Stimulated activated CD4-positive, alpha-beta T cell treated with anti-CD3 and anti-CD28 coated beads, Interleukin-12 subunit alpha, Interleukin-12 subunit beta, amount 100 ng/mL, for 24 hours (primary cell): ENCODE measurements at regions not wholly inside any gene's neighbourhood (a gene's known extent, or its start where the extent isn't known, plus 50 kb on each side); places are given as distances from the start of the nearest gene placed in this dataset.
"Not testable (repeated sequence)": the region's sequence is repeated elsewhere in the genome, so short reads cannot be mapped to it uniquely, and the experiment has no call there.

Experiments
- DNase-seq, 2 experiments: peaks; one replicate each; pipeline ENCODE4 v3.0.0-alpha.2; 2020; ENCODE audit warnings: low read depth in 2 of 2

- no peak for DNase-seq
Observed at GRCh38 chr3:44128057-44128775, 113.5 kb upstream of the TOPAZ1 start.

- DNase-seq: no peak
Observed at GRCh38 chr3:44130249-44130648, 111.4 kb upstream of the TOPAZ1 start.

GRCh38 chr3:44132061-44132460, 109.6 kb upstream of the TOPAZ1 start:
- no peak for DNase-seq

GRCh38 chr3:44132593-44132992, 109.1 kb upstream of the TOPAZ1 start:
- DNase-seq: no peak

- DNase-seq: no peak
Observed at GRCh38 chr3:44136421-44136820, 105.3 kb upstream of the TOPAZ1 start.

- no peak for DNase-seq
Observed at GRCh38 chr3:44146073-44146472, 95.6 kb upstream of the TOPAZ1 start.

- no peak for DNase-seq
Observed at GRCh38 chr3:44159696-44160300, 81.9 kb upstream of the TOPAZ1 start.

- DNase-seq: no peak
Observed at GRCh38 chr3:44160818-44161217, 80.9 kb upstream of the TOPAZ1 start.

- DNase-seq: no peak
Observed at GRCh38 chr3:44171891-44172290, 69.8 kb upstream of the TOPAZ1 start.

- DNase-seq: not testable (repeated sequence)
Observed at GRCh38 chr3:44172701-44173100, 69.0 kb upstream of the TOPAZ1 start.

GRCh38 chr3:44173263-44173662, 68.4 kb upstream of the TOPAZ1 start:
- DNase-seq: no peak

GRCh38 chr3:44175070-44175469, 66.6 kb upstream of the TOPAZ1 start:
- DNase-seq: no peak

- no peak for DNase-seq
Observed at GRCh38 chr3:44179246-44179645, 62.4 kb upstream of the TOPAZ1 start.

GRCh38 chr3:44184319-44184953, 57.2 kb upstream of the TOPAZ1 start:
- no peak for DNase-seq

GRCh38 chr3:44185396-44185915, 56.2 kb upstream of the TOPAZ1 start:
- DNase-seq: no peak

- DNase-seq: no peak
Observed at GRCh38 chr3:44186111-44186672, 55.5 kb upstream of the TOPAZ1 start.

- no peak for DNase-seq
Observed at GRCh38 chr3:44186712-44187111, 55.0 kb upstream of the TOPAZ1 start.
